DOHH2 (cell line): ENCODE measurements at regions not wholly inside any gene's neighbourhood (a gene's known extent, or its start where the extent isn't known, plus 50 kb on each side); places are given as distances from the start of the nearest gene placed in this dataset.

ENCODE experiments used
- EZH2phosphoT487 ChIP-seq: fragments of 200-600 bp; sonication (generic); IDR thresholded peaks from 2 replicates; pipeline ENCODE4 v1.6.1; 2017; ENCODE audit warnings: borderline replicate concordance, mild to moderate bottlenecking, antibody characterized with exemption, low read length, moderate library complexity, mixed read lengths
- TF ChIP-seq, protein P1 (sequence below): fragments of 200-600 bp; sonication (generic); IDR thresholded peaks from one replicate; pipeline ENCODE4 v1.5.1; 2014; ENCODE audit warnings: antibody characterized with exemption, mild to moderate bottlenecking, low read depth, low read length; ENCODE audit not compliant: poor library complexity, severe bottlenecking

DNA sequence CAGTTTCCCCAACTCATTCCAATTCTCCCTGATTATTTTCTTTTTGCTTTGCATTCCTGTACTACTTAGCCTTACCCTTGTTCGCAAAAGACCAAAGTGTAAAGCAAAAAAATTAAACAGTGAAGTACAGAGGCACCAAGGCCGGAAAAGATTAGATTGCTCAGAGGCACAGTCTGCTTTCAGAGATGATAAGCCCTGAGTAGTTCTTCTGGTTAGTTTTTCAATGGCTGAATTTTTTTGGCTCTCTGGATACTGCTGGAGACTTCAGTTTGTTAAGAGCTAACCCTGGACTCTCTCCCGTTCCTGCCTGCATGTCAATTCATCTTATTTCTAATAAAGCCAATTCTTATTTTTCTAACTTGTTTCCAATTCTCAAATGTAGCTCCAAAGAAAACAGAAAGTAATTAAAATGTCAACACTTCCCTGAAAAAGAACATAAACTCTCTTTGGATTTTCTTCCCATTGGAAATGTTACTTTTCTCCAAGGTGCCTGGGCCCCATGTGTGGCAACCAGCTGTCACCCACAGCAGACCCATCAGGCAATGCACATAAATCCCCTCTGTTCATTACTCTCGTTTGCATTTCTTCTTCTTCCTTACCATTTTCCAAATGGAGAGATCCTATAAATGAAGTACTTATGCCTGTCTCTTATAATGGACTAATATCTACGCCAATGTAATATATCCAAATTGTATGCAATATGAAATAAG is 142.8 kb downstream of the BTG1 start:
- TF ChIP-seq, protein P1, sequence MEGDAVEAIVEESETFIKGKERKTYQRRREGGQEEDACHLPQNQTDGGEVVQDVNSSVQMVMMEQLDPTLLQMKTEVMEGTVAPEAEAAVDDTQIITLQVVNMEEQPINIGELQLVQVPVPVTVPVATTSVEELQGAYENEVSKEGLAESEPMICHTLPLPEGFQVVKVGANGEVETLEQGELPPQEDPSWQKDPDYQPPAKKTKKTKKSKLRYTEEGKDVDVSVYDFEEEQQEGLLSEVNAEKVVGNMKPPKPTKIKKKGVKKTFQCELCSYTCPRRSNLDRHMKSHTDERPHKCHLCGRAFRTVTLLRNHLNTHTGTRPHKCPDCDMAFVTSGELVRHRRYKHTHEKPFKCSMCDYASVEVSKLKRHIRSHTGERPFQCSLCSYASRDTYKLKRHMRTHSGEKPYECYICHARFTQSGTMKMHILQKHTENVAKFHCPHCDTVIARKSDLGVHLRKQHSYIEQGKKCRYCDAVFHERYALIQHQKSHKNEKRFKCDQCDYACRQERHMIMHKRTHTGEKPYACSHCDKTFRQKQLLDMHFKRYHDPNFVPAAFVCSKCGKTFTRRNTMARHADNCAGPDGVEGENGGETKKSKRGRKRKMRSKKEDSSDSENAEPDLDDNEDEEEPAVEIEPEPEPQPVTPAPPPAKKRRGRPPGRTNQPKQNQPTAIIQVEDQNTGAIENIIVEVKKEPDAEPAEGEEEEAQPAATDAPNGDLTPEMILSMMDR: no peak
- TF ChIP-seq EZH2phosphoT487: no peak
